Kidney epithelial cell (primary cell): ENCODE measurements at regions not wholly inside any gene's neighbourhood (a gene's known extent, or its start where the extent isn't known, plus 50 kb on each side); places are given as distances from the start of the nearest gene placed in this dataset.

Experiments used
- DNase-seq: peaks from one replicate; pipeline ENCODE4 v3.0.0-alpha.2; 2010; ENCODE audit warnings: low read depth
- H3K27me3 ChIP-seq: 2 replicates; pipeline ENCODE4 v1.6.0; 2011; ENCODE audit warnings: low read length; ENCODE audit not compliant: control insufficient read depth, insufficient read depth
- H3K36me3 ChIP-seq: 2 replicates; pipeline ENCODE4 v1.5.1; 2011; ENCODE audit warnings: low read length; ENCODE audit not compliant: control insufficient read depth, insufficient read depth
- H3K4me3 ChIP-seq: 2 replicates; pipeline ENCODE4 v1.5.1; 2011; ENCODE audit warnings: low read depth, mild to moderate bottlenecking, control low read depth, low read length
- CTCF ChIP-seq: IDR thresholded peaks from 2 replicates; pipeline ENCODE4 v1.5.1; 2011; ENCODE audit warnings: mild to moderate bottlenecking, moderate library complexity, low read length, control low read depth, inconsistent platforms; ENCODE audit not compliant: insufficient read depth, poor library complexity, severe bottlenecking

GRCh38 chr20:22744341-22745193 lies 160.2 kb upstream of the FOXA2 start:
- Histone ChIP-seq H3K36me3 (no peaks in the 10 kb centered on the region), H3K27me3 (no peaks in the 10 kb centered on the region), H3K4me3 (no peak overlapping the region)
- no peak for DNase-seq
- no peak for TF ChIP-seq CTCF

- Histone ChIP-seq H3K27me3 (no peaks in the 10 kb centered on the region), H3K36me3 (no peaks in the 10 kb centered on the region), H3K4me3 (no peak overlapping the region)
- no peak for TF ChIP-seq CTCF
- no peak for DNase-seq
Measured at GRCh38 chr20:22745194-22745500, 160.8 kb upstream of the FOXA2 start.

- TF ChIP-seq CTCF: no peak
- no peak overlapping the region for H3K4me3 ChIP-seq
- DNase-seq: no peak
Measured at GRCh38 chr20:22746957-22747356, 162.6 kb upstream of the FOXA2 start.

GRCh38 chr20:22752324-22752723 lies 168.0 kb upstream of the FOXA2 start:
- Histone ChIP-seq H3K27me3 (no peaks in the 10 kb centered on the region), H3K4me3 (no peak overlapping the region), H3K36me3 (no peaks in the 10 kb centered on the region)
- no peak for DNase-seq
- no peak for TF ChIP-seq CTCF

More at GRCh38 chr20:22746957-22747356, 162.6 kb upstream of the FOXA2 start:
- H3K36me3 ChIP-seq: no peaks in the 10 kb centered on the region
- H3K27me3 ChIP-seq: no peaks in the 10 kb centered on the region

GRCh38 chr20:22757424-22758183 lies 173.2 kb upstream of the FOXA2 start:
- no peaks in the 10 kb centered on the region for H3K36me3 ChIP-seq
- DNase-seq: no peak
- TF ChIP-seq CTCF: no peak
- no peaks in the 10 kb centered on the region for H3K27me3 ChIP-seq
- no peak overlapping the region for H3K4me3 ChIP-seq

- no peaks in the 10 kb centered on the region for H3K27me3 ChIP-seq
- H3K4me3 ChIP-seq: no peak overlapping the region
Measured at GRCh38 chr20:22758815-22759214, 174.4 kb upstream of the FOXA2 start.

More at GRCh38 chr20:22758815-22759214, 174.4 kb upstream of the FOXA2 start:
- H3K36me3 ChIP-seq: no peaks in the 10 kb centered on the region
- no peak for DNase-seq
- no peak for TF ChIP-seq CTCF
